BLaER1 (cell line): ENCODE measurements at regions not wholly inside any gene's neighbourhood (a gene's known extent, or its start where the extent isn't known, plus 50 kb on each side); places are given as distances from the start of the nearest gene placed in this dataset.

Source experiments
- H3K27ac ChIP-seq: shearing (Covaris generic); formaldehyde crosslinking; 2 replicates; pipeline ENCODE4 v1.8.1; 2022
- H3K27me3 ChIP-seq: shearing (Covaris generic); formaldehyde crosslinking; 2 replicates; pipeline ENCODE4 v1.8.1; 2022
- H3K36me3 ChIP-seq: shearing (Covaris generic); formaldehyde crosslinking; 2 replicates; pipeline ENCODE4 v1.8.1; 2022
- H3K4me1 ChIP-seq: shearing (Covaris generic); formaldehyde crosslinking; 2 replicates; pipeline ENCODE4 v1.8.1; 2022
- H3K4me2 ChIP-seq: shearing (Covaris generic); formaldehyde crosslinking; 2 replicates; pipeline ENCODE4 v1.8.1; 2022
- H3K4me3 ChIP-seq: shearing (Covaris generic); formaldehyde crosslinking; 2 replicates; pipeline ENCODE4 v1.8.1; 2022
- H3K9ac ChIP-seq: shearing (Covaris generic); formaldehyde crosslinking; 2 replicates; pipeline ENCODE4 v1.8.1; 2022
- H3K9me3 ChIP-seq: shearing (Covaris generic); formaldehyde crosslinking; 2 replicates; pipeline ENCODE4 v1.8.1; 2022
- H4K20me1 ChIP-seq: shearing (Covaris generic); formaldehyde crosslinking; 2 replicates; pipeline ENCODE4 v1.8.1; 2022
- Cebpa-rat ChIP-seq: shearing (Covaris generic); IDR thresholded peaks from 2 replicates; pipeline ENCODE4 v1.8.1; 2022

GRCh38 chr6:105968603-105969333 is 117.4 kb upstream of the PRDM1 start:
- no peak overlapping the region for H3K27ac ChIP-seq
- H3K36me3 ChIP-seq, result no peaks in the 10 kb centered on the region
- H3K4me1 ChIP-seq, result no peaks in the 10 kb centered on the region
- peaks cover 21% of the 10 kb centered on the region for H3K9me3 ChIP-seq
- no peak overlapping the region for H3K9ac ChIP-seq
- H3K4me3 ChIP-seq, result no peak overlapping the region
- TF ChIP-seq Cebpa-rat, result no peak
- no peaks in the 10 kb centered on the region for H4K20me1 ChIP-seq
- H3K4me2 ChIP-seq, result no peak overlapping the region
- no peaks in the 10 kb centered on the region for H3K27me3 ChIP-seq

- H3K9me3 ChIP-seq, result peaks cover 18% of the 10 kb centered on the region
- no peak overlapping the region for H3K4me3 ChIP-seq
- H3K4me2 ChIP-seq, result no peak overlapping the region
- no peak overlapping the region for H3K27ac ChIP-seq
- H3K4me1 ChIP-seq, result no peaks in the 10 kb centered on the region
- no peak overlapping the region for H3K9ac ChIP-seq
- H3K36me3 ChIP-seq, result no peaks in the 10 kb centered on the region
- no peaks in the 10 kb centered on the region for H3K27me3 ChIP-seq
- no peak for TF ChIP-seq Cebpa-rat
- no peaks in the 10 kb centered on the region for H4K20me1 ChIP-seq
These were observed 118.1 kb upstream of the PRDM1 start for GRCh38 chr6:105967917-105968602.

GRCh38 chr6:105966481-105966880 is 119.7 kb upstream of the PRDM1 start:
- no peak overlapping the region for H3K4me3 ChIP-seq
- no peak overlapping the region for H3K27ac ChIP-seq
- TF ChIP-seq Cebpa-rat, result no peak
- no peaks in the 10 kb centered on the region for H4K20me1 ChIP-seq
- H3K27me3 ChIP-seq, result no peaks in the 10 kb centered on the region
- no peaks in the 10 kb centered on the region for H3K36me3 ChIP-seq
- no peak overlapping the region for H3K4me2 ChIP-seq
- no peaks in the 10 kb centered on the region for H3K4me1 ChIP-seq
- H3K9ac ChIP-seq, result no peak overlapping the region
- H3K9me3 ChIP-seq, result peaks cover 8% of the 10 kb centered on the region; the same call in 1 of the 2 replicates

- Histone ChIP-seq H3K4me3 (no peak overlapping the region), H3K27ac (no peak overlapping the region), H4K20me1 (no peaks in the 10 kb centered on the region), H3K9me3 (peaks cover 8% of the 10 kb centered on the region; the same call in 1 of the 2 replicates), H3K9ac (no peak overlapping the region), H3K4me2 (no peak overlapping the region), H3K36me3 (no peaks in the 10 kb centered on the region), H3K4me1 (no peaks in the 10 kb centered on the region), H3K27me3 (no peaks in the 10 kb centered on the region)
- no peak for TF ChIP-seq Cebpa-rat
These were observed 121.0 kb upstream of the PRDM1 start for GRCh38 chr6:105964979-105965760.

- TF ChIP-seq Cebpa-rat, result no peak
- Histone ChIP-seq H3K4me3 (no peak overlapping the region), H3K9ac (no peak overlapping the region), H3K4me2 (no peak overlapping the region), H3K9me3 (no peaks in the 10 kb centered on the region), H3K4me1 (no peaks in the 10 kb centered on the region), H3K36me3 (no peaks in the 10 kb centered on the region), H3K27ac (no peak overlapping the region), H3K27me3 (no peaks in the 10 kb centered on the region), H4K20me1 (no peaks in the 10 kb centered on the region)
These were observed 132.0 kb upstream of the PRDM1 start for GRCh38 chr6:105954148-105954547.

GRCh38 chr6:105952772-105953690 is 133.1 kb upstream of the PRDM1 start:
- H3K9ac ChIP-seq, result no peak overlapping the region
- no peaks in the 10 kb centered on the region for H3K36me3 ChIP-seq
- H3K4me3 ChIP-seq, result no peak overlapping the region
- H3K9me3 ChIP-seq, result no peaks in the 10 kb centered on the region
- no peak overlapping the region for H3K4me2 ChIP-seq
- no peak for TF ChIP-seq Cebpa-rat
- no peak overlapping the region for H3K27ac ChIP-seq
- H4K20me1 ChIP-seq, result no peaks in the 10 kb centered on the region
- no peaks in the 10 kb centered on the region for H3K4me1 ChIP-seq
- no peaks in the 10 kb centered on the region for H3K27me3 ChIP-seq

- TF ChIP-seq Cebpa-rat, result no peak
- Histone ChIP-seq H3K9me3 (no peaks in the 10 kb centered on the region), H3K36me3 (no peaks in the 10 kb centered on the region), H3K27me3 (no peaks in the 10 kb centered on the region), H3K4me3 (no peak overlapping the region), H4K20me1 (no peaks in the 10 kb centered on the region), H3K4me2 (no peak overlapping the region), H3K4me1 (no peaks in the 10 kb centered on the region), H3K27ac (no peak overlapping the region), H3K9ac (no peak overlapping the region)
These were observed 133.8 kb upstream of the PRDM1 start for GRCh38 chr6:105952326-105952725.

GRCh38 chr6:105951322-105951721 is 134.8 kb upstream of the PRDM1 start:
- Histone ChIP-seq H3K27ac (no peak overlapping the region), H3K27me3 (no peaks in the 10 kb centered on the region), H4K20me1 (no peaks in the 10 kb centered on the region), H3K4me2 (no peak overlapping the region), H3K36me3 (no peaks in the 10 kb centered on the region), H3K4me3 (no peak overlapping the region), H3K4me1 (no peaks in the 10 kb centered on the region), H3K9me3 (no peaks in the 10 kb centered on the region), H3K9ac (no peak overlapping the region)
- no peak for TF ChIP-seq Cebpa-rat

- Histone ChIP-seq H3K9me3 (no peaks in the 10 kb centered on the region), H3K4me3 (no peak overlapping the region), H3K27me3 (no peaks in the 10 kb centered on the region), H3K4me2 (no peak overlapping the region), H4K20me1 (no peaks in the 10 kb centered on the region), H3K9ac (no peak overlapping the region), H3K27ac (no peak overlapping the region), H3K36me3 (no peaks in the 10 kb centered on the region), H3K4me1 (no peaks in the 10 kb centered on the region)
- no peak for TF ChIP-seq Cebpa-rat
These were observed 136.3 kb upstream of the PRDM1 start for GRCh38 chr6:105949869-105950268.
